NB4 (cell line): ENCODE measurements at regions not wholly inside any gene's neighbourhood (a gene's known extent, or its start where the extent isn't known, plus 50 kb on each side); places are given as distances from the start of the nearest gene placed in this dataset.

Source experiments
- MYC ChIP-seq: IDR thresholded peaks from 2 replicates; pipeline ENCODE4 v1.6.1; 2011; ENCODE audit warnings: low read depth, low read length
- POLR2A ChIP-seq: IDR thresholded peaks from 2 replicates; pipeline ENCODE4 v1.6.1; 2011; ENCODE audit warnings: mild to moderate bottlenecking; ENCODE audit not compliant: insufficient read length; ENCODE audit errors: extremely low read depth
- TF ChIP-seq, protein P1 (sequence below): IDR thresholded peaks from 2 replicates; pipeline ENCODE4 v1.6.1; 2011; ENCODE audit warnings: low read depth, low read length
- TF ChIP-seq, protein P2 (sequence below): IDR thresholded peaks from one replicate; pipeline ENCODE4 v1.5.1; 2012; ENCODE audit warnings: low read depth, low read length

DNA sequence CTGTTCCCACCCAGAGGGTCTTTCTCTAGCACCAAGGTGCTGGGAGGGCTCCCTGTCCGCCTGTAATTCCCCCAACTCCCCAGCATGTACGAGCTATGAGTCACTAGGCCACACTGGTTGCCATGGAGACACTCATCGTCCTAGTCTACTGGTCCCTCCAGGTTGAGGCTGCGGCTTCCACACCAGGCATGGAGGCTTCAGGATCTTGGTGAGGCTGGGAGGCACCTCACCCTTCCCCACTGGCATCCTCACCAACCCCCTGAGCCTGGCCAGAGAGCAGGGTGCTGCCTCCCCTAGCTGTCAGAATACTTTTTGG lies 75.6 kb upstream of the KAZN start:
- TF ChIP-seq, protein P1, sequence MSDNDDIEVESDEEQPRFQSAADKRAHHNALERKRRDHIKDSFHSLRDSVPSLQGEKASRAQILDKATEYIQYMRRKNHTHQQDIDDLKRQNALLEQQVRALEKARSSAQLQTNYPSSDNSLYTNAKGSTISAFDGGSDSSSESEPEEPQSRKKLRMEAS, result no peak
- TF ChIP-seq, protein P2, sequence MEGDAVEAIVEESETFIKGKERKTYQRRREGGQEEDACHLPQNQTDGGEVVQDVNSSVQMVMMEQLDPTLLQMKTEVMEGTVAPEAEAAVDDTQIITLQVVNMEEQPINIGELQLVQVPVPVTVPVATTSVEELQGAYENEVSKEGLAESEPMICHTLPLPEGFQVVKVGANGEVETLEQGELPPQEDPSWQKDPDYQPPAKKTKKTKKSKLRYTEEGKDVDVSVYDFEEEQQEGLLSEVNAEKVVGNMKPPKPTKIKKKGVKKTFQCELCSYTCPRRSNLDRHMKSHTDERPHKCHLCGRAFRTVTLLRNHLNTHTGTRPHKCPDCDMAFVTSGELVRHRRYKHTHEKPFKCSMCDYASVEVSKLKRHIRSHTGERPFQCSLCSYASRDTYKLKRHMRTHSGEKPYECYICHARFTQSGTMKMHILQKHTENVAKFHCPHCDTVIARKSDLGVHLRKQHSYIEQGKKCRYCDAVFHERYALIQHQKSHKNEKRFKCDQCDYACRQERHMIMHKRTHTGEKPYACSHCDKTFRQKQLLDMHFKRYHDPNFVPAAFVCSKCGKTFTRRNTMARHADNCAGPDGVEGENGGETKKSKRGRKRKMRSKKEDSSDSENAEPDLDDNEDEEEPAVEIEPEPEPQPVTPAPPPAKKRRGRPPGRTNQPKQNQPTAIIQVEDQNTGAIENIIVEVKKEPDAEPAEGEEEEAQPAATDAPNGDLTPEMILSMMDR, result no peak
- TF ChIP-seq POLR2A (no peak), MYC (no peak)
